ENCODE measurements at regions not wholly inside any gene's neighbourhood (a gene's known extent, or its start where the extent isn't known, plus 50 kb on each side); places are given as distances from the start of the nearest gene placed in this dataset.

GRCh38 chr15:45777781-45778180 is 143.0 kb downstream of the SQOR start:
- intact Hi-C loops (cut with micrococcal nuclease; ENCODE audit: unreplicated experiment) (no loop called here), in situ Hi-C loops (cut with HindIII; ENCODE audit: extremely low pct_ligation_motif_present, low pct_unique_long_range_greater_than_20kb) (no loop called here)
- ATAC-seq: no peak
- Histone ChIP-seq H3K27ac (ENCODE audit: extremely low read length, insufficient read depth, low read length) (no peak overlapping the region), H3K27me3 (ENCODE audit: control insufficient read depth in 1 of 2, insufficient read depth in 2 of 2, low read length in 2 of 2) (no peaks in the 10 kb centered on the region; a peak in 1 of 5 replicates), H3K4me1 (ENCODE audit: insufficient read depth, low read length) (peaks cover 9% of the 10 kb centered on the region), H3K4me3 (replicated peaks in 1 of 3; ENCODE audit: insufficient read depth in 1 of 3, low read depth in 2 of 3, low read length in 3 of 3) (no peak overlapping the region), H3K9ac (ENCODE audit: insufficient read depth, low read depth, low read length) (no peak overlapping the region), H3K4me2 (ENCODE audit: low read depth, low read length) (no peak overlapping the region), H3K36me3 (replicated peaks in 1 of 2; ENCODE audit: control insufficient read depth in 1 of 2, insufficient read depth in 2 of 2, low read length in 2 of 2) (no peaks in the 10 kb centered on the region), H2AFZ (ENCODE audit: low read length) (no peak overlapping the region), H4K20me1 (ENCODE audit: insufficient read depth, low read length) (no peaks in the 10 kb centered on the region), H3K79me2 (ENCODE audit: insufficient read depth, low read length) (no peaks in the 10 kb centered on the region), H3K9me3 (ENCODE audit: low read length) (no peaks in the 10 kb centered on the region)
- BruUV-seq (replicated peaks): no TSS peak
- TF ChIP-seq HNRNPH1 (optimal IDR thresholded peaks at IDR 0.05; ENCODE audit: low read depth, low read length): no peak
- TF ChIP-seq ZSCAN22 (CRISPR knock-in tag; IDR thresholded peaks at IDR 0.05): no peak
- no peak for TF ChIP-seq ZNF83 (CRISPR knock-in tag; IDR thresholded peaks at IDR 0.05; ENCODE audit: borderline replicate concordance)
- TF ChIP-seq GRHL1 (CRISPR knock-in tag; conservative IDR thresholded peaks at IDR 0.05): no peak
- DNase-seq (ENCODE audit: low spot score): no peak
- CTCF ChIA-PET (ENCODE audit: low intra/inter-chr PET ratio, low total read pairs): no interaction called here
- POLR2A ChIA-PET: no interaction called here
- 37% methylated on average over 3 of the region's 4 CpGs for WGBS (ENCODE audit: low lambda C conversion rate)
- no peak for FAIRE-seq

- WGBS (ENCODE audit: low lambda C conversion rate): 7% methylated on average over 2 of the region's 2 CpGs
- Histone ChIP-seq H3K4me1 (ENCODE audit: insufficient read depth, low read length) (peaks cover 9% of the 10 kb centered on the region), H2AFZ (ENCODE audit: low read length) (no peak overlapping the region), H3K79me2 (ENCODE audit: insufficient read depth, low read length) (no peaks in the 10 kb centered on the region), H3K27ac (ENCODE audit: extremely low read length, insufficient read depth, low read length) (no peak overlapping the region), H3K36me3 (replicated peaks in 1 of 2; ENCODE audit: control insufficient read depth in 1 of 2, insufficient read depth in 2 of 2, low read length in 2 of 2) (no peaks in the 10 kb centered on the region), H3K4me3 (replicated peaks in 1 of 3; ENCODE audit: insufficient read depth in 1 of 3, low read depth in 2 of 3, low read length in 3 of 3) (no peak overlapping the region), H3K27me3 (ENCODE audit: control insufficient read depth in 1 of 2, insufficient read depth in 2 of 2, low read length in 2 of 2) (no peaks in the 10 kb centered on the region), H3K4me2 (ENCODE audit: low read depth, low read length) (no peak overlapping the region), H3K9ac (ENCODE audit: insufficient read depth, low read depth, low read length) (no peak overlapping the region), H4K20me1 (ENCODE audit: insufficient read depth, low read length) (no peaks in the 10 kb centered on the region), H3K9me3 (ENCODE audit: low read length) (no peaks in the 10 kb centered on the region)
- ATAC-seq (peak; percentile 43; the same call in 1 of the 3 replicates), DNase-seq (ENCODE audit: low spot score) (no peak), FAIRE-seq (no peak)
- ChIA-PET CTCF (ENCODE audit: low intra/inter-chr PET ratio, low total read pairs) (no interaction called here), POLR2A (no interaction called here)
- intact Hi-C loops (cut with micrococcal nuclease; ENCODE audit: unreplicated experiment): no loop called here
- TF ChIP-seq MEIS1 (CRISPR knock-in tag; IDR thresholded peaks at IDR 0.05; ENCODE audit: borderline replicate concordance) (no peak), HBP1 (CRISPR knock-in tag; IDR thresholded peaks at IDR 0.05; ENCODE audit: low read depth) (no peak), SKI (IDR thresholded peaks at IDR 0.05; ENCODE audit: partially characterized antibody) (no peak), SIN3B (IDR thresholded peaks at IDR 0.05; ENCODE audit: low read length) (no peak), ZBTB38 (CRISPR knock-in tag; IDR thresholded peaks at IDR 0.05) (no peak), PRDM10 (CRISPR knock-in tag; IDR thresholded peaks at IDR 0.05; ENCODE audit: low read depth) (no peak)
- in situ Hi-C loops (cut with HindIII; ENCODE audit: extremely low pct_ligation_motif_present, low pct_unique_long_range_greater_than_20kb): loop anchor here (5.0 kb wide), 1 partner anchor 63 kb away; no protein-coding TSS in a partner anchor
- no TSS peak for BruUV-seq (replicated peaks)
Observed at GRCh38 chr15:45780352-45780751, 145.5 kb downstream of the SQOR start.
